ENCODE measurements at regions not wholly inside any gene's neighbourhood (a gene's known extent, or its start where the extent isn't known, plus 50 kb on each side); places are given as distances from the start of the nearest gene placed in this dataset.
"Not testable (repeated sequence)": the region's sequence is repeated elsewhere in the genome, so short reads cannot be mapped to it uniquely, and the experiment has no call there.

DNA sequence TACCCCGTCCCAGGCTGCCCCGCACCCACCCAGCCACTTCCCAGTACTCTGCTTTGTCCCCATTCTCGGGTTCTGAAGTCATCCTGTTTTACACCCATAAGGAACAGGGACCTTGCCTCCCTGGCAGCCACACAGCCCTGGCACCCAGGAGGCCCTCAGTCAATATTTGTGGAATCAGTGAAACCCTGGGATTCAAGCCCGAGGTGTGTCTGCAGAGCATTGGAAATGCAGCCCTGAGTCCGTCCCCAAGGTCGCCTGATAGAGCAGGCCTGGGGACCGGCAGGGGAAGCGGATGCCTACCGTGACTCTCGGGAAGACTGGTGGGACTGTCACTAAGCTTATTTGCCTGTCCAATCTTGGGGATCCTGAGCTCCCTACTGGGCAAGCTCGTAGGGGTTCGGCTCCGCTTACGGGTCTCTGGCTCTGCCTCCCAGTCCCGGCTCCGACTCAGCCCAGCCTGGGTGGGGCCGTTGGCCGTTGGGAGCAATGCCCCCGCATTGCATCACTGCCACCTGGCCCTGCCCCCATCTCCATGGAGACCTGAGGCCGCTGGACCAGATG lies 64.4 kb upstream of the TAMM41 start:
- no peak for DNase-seq (ENCODE audit: low read depth in 1 of 2, low spot score in 2 of 2)
- H3K27ac ChIP-seq = no peak overlapping the region
- H3K4me3 ChIP-seq = no peak overlapping the region

DNA sequence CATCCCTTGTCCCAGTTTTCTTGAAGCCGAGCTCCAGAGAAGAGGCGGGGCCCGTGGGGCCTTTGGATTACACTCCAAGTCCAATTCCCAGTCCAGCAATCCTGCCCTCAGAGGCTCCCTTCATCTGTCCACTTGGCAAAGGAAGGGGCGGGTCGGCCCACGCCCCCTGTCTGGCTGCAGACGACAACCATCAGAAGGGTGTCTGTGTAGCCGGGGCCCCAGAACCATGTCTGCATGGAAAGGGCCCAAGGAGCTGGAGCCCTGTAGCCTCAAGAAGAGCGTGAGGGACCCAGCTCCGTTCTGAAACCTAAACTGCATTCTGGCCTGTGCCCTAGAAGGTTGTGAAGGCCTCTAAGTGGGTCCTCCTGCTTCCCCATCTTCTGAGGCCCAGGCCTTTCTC lies 65.2 kb upstream of the TAMM41 start:
- not testable (repeated sequence) for DNase-seq (ENCODE audit: low read depth in 1 of 2, low spot score in 2 of 2); H3K27me3 ChIP-seq (replicated peaks); H3K4me1 ChIP-seq (replicated peaks); H3K9me3 ChIP-seq (replicated peaks); H3K4me3 ChIP-seq; H3K27ac ChIP-seq; H3K36me3 ChIP-seq

More for the DNA sequence above, 64.4 kb upstream of the TAMM41 start:
- no peaks in the 10 kb centered on the region for H3K36me3 ChIP-seq
- no peaks in the 10 kb centered on the region for H3K27me3 ChIP-seq (replicated peaks)
- no peaks in the 10 kb centered on the region for H3K4me1 ChIP-seq (replicated peaks)
- no peaks in the 10 kb centered on the region for H3K9me3 ChIP-seq (replicated peaks)

DNA sequence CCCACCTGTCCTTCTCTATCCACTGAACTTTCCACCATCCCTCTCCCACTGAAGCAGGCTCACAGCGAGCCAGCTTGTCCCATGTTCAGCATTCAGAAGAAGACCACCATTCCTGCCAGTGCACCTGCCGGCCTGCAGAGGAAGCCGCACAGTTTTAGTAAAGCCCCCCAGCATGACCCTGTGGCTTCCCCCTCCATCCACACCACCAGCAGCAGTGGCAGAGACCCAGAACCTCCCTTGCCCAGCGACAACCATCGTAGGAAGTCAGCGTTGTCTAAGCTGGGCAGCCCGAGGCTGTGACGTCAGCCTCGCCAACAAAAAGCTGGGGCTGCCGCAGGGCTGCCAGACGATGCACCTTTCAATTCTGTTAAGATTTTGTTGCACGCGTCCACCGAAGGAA lies 66.6 kb upstream of the TAMM41 start:
- Histone ChIP-seq H3K4me1 (replicated peaks) (no peaks in the 10 kb centered on the region), H3K9me3 (replicated peaks) (no peaks in the 10 kb centered on the region), H3K36me3 (no peaks in the 10 kb centered on the region), H3K4me3 (no peak overlapping the region), H3K27me3 (replicated peaks) (no peaks in the 10 kb centered on the region), H3K27ac (no peak overlapping the region)
- no peak for DNase-seq (ENCODE audit: low read depth in 1 of 2, low spot score in 2 of 2)

DNA sequence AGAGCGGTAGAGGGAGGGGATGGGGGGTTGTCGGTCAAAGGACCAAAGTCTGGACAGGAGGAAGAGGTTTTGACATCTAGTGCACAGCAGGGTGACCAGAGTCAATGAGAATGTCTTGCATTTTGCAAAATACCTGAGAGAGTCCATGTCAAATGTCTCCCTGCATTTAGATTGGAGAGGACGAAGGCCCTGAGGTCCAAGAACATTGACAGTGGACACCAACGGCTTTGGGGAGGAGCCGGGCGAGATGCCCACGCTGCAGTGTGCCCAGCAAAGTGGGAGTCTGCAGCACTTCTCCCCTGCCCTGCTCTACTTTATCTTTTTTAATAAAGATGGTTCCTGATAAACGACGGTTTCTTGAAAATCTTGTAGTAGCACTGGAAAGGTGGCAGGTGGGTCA lies 67.4 kb upstream of the TAMM41 start:
- no peak for DNase-seq (ENCODE audit: low read depth in 1 of 2, low spot score in 2 of 2)
- Histone ChIP-seq H3K9me3 (replicated peaks) (no peaks in the 10 kb centered on the region), H3K4me1 (replicated peaks) (no peaks in the 10 kb centered on the region), H3K27ac (no peak overlapping the region), H3K27me3 (replicated peaks) (no peaks in the 10 kb centered on the region), H3K36me3 (no peaks in the 10 kb centered on the region), H3K4me3 (no peak overlapping the region)

DNA sequence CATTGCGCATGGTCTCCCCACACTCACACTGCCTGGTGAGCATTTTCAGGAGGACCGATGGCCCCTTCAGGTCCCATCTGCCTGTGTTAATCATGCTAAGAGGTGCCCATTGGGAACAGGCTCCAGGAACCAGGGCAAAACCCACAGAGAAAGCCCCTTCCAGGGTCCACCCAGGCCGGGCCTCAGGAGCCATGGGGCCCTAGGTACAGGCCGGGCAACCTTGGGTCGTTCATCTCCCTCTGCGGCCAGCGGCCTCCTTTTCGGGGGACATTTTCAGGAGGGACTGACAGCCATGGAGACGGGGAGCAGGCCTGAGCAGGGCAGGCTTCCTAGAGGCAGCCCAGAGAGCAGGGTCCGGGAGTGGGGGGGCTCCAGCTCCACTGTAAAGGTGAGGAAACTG lies 68.0 kb upstream of the TAMM41 start:
- H3K27me3 ChIP-seq (replicated peaks) = no peaks in the 10 kb centered on the region
- DNase-seq (ENCODE audit: low read depth in 1 of 2, low spot score in 2 of 2) = no peak
- no peaks in the 10 kb centered on the region for H3K36me3 ChIP-seq
- H3K9me3 ChIP-seq (replicated peaks) = no peaks in the 10 kb centered on the region
- H3K27ac ChIP-seq = no peak overlapping the region
- H3K4me1 ChIP-seq (replicated peaks) = no peaks in the 10 kb centered on the region
- no peak overlapping the region for H3K4me3 ChIP-seq

DNA sequence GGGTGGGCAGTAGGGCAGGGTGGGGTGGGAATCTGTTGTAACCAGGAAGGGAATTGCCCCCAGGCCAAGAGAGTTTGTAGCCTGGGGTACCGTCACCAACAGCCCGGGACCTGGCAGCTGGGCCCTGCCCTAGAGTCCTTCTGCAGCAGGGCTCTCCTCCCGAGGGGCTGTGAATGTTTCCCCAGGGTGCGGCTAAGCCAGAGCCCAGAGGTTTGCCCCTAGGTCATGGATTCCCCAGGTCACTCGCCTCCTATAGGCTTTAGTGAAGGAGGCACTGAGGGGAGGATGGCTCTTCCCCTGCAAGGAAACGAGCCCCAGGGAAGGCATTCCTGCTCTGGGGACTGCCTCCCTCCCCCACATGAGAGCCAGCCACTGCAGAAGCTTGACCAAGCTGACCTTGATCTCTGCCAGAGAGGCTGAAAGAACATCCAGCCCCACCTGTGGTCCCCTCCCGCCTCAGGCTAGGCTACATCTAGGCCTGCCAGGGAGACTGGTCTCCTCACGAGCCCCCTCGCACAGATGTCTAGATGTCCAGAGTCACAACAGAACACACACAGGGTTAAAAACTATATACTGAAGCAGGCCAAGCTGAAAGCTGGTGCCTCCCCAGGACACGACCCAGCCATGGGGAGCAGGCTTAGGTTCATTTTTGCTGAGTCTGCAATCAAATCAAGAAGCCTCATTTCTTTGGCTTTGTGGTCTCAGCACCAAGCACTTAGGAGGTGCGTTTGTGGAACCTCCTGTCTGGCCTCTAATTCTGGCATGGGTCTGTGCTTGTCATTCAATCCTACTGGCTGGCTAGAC lies 69.1 kb upstream of the TAMM41 start:
- H3K4me1 ChIP-seq (replicated peaks) = no peaks in the 10 kb centered on the region
- DNase-seq (ENCODE audit: low read depth in 1 of 2, low spot score in 2 of 2) = no peak
- no peaks in the 10 kb centered on the region for H3K36me3 ChIP-seq
- H3K27ac ChIP-seq = no peak overlapping the region
- H3K4me3 ChIP-seq = no peak overlapping the region
- H3K9me3 ChIP-seq (replicated peaks) = no peaks in the 10 kb centered on the region
- no peaks in the 10 kb centered on the region; the same call in 1 of the 2 replicates for H3K27me3 ChIP-seq (replicated peaks)

DNA sequence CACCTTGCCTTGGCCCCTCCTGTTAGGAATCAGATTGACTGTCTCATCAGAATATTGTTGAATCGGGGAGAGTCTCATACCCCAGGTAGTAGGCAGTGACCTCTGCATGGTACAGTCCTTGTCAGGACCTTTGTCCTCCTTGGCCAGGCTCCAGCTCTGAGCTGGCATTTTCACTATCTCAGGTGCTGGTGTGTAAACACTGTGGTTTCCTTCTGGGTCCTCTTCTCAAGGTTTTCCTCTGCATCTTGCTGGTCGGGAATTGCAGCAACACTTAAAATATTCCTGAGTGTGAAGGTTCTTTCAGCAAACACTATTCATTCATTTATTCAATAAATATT lies 69.7 kb upstream of the TAMM41 start:
- not testable (repeated sequence) for H3K27me3 ChIP-seq (replicated peaks)

DNA sequence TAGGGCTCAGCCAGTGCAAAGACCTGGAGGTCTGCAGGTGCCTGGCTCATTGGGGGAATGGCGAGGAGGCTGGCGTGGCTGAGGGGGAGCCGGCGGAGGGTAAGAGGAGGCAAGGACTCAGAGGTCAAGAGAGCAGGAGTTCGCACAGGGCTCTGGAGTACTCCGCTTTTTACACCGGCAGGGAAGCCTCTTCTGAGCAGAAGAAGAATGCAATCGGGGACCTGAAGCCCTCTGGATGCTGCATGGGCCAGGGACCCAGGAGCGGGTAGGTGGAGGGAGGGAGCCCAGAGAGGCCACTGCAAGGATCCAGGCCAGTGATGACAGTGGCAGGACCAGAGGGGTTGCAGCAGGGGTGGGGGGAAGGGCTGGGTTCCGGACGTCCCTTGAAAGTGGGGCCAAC lies 70.4 kb upstream of the TAMM41 start:
- DNase-seq (ENCODE audit: low read depth in 1 of 2, low spot score in 2 of 2) = no peak
- Histone ChIP-seq H3K36me3 (no peaks in the 10 kb centered on the region), H3K27me3 (replicated peaks) (no peaks in the 10 kb centered on the region; the same call in none of the 2 replicates), H3K27ac (no peak overlapping the region), H3K4me1 (replicated peaks) (no peaks in the 10 kb centered on the region), H3K9me3 (replicated peaks) (no peaks in the 10 kb centered on the region), H3K4me3 (no peak overlapping the region)

More for the DNA sequence above, 69.7 kb upstream of the TAMM41 start:
- DNase-seq (ENCODE audit: low read depth in 1 of 2, low spot score in 2 of 2); H3K27ac ChIP-seq; H3K36me3 ChIP-seq; H3K4me1 ChIP-seq (replicated peaks); H3K4me3 ChIP-seq; H3K9me3 ChIP-seq (replicated peaks): not testable (repeated sequence)

DNA sequence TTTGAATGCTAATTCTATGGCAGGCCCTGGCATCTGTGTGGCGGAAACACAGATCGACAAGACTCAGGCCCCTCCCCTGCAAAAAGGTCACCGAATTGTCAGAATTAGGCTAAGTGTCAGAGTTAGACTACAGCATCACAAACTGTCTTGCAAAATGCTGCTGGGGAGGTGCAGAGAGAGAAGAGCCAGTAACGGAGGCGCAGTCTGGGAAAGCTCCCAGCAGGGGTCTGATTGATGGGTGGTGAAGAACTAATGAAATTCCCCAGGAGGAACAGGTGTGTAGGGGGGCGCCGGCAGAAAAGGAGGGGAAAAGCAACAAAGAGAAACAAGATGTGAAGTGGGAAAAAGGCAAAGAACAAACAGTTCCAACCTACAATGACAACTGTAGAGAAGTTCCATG lies 72.7 kb upstream of the TAMM41 start:
- Histone ChIP-seq H3K36me3 (no peaks in the 10 kb centered on the region), H3K4me1 (replicated peaks) (no peaks in the 10 kb centered on the region), H3K27me3 (replicated peaks) (peaks cover 9% of the 10 kb centered on the region), H3K4me3 (no peak overlapping the region), H3K9me3 (replicated peaks) (no peaks in the 10 kb centered on the region), H3K27ac (no peak overlapping the region)
- no peak for DNase-seq (ENCODE audit: low read depth in 1 of 2, low spot score in 2 of 2)

DNA sequence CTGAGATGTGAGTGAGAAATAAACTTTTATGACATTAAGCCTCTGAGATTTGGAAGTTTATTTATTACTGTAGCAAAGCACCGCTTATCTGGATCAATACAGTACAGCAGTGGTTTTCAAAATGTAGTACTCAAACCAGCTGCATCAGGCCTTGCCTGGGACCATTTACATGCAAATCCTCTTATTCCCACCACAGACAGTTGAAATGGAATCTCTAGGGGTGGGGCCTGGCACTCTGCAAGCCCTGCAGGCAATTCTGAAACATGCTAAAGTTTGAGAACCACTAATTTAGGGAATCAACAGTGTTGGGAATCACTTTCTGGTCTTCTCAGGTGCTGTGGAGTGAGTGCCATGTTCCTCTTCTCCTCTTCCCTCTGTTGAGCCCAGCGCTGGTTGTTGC lies 77.8 kb upstream of the TAMM41 start:
- H3K9me3 ChIP-seq (replicated peaks) = no peaks in the 10 kb centered on the region
- no peak overlapping the region for H3K27ac ChIP-seq
- no peak overlapping the region for H3K4me3 ChIP-seq
- no peaks in the 10 kb centered on the region for H3K36me3 ChIP-seq
- peaks cover 9% of the 10 kb centered on the region for H3K27me3 ChIP-seq (replicated peaks)
- no peaks in the 10 kb centered on the region for H3K4me1 ChIP-seq (replicated peaks)
- DNase-seq (ENCODE audit: low read depth in 1 of 2, low spot score in 2 of 2) = no peak

DNA sequence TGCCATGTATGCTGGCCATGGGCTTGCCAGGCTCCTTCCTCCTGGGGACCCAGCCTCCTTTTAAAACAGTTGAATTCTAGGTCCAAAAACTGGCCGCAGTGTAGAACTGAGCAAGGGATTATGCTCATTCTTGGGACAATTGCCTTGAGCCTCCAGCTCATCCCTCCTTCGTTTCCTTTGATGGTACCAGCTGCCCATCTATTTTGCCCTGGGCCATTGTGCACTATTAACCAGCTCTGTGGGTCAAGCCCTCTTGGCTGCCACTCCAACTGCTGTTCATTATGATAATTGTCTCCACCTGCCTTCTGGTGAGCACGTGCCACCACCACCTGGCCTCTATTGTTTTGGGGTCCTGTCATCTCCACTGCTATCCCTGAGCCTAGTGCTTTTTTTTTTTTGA lies 75.8 kb upstream of the SYN2 start:
- no peak overlapping the region for H3K27ac ChIP-seq
- no peaks in the 10 kb centered on the region for H3K9me3 ChIP-seq (replicated peaks)
- H3K27me3 ChIP-seq (replicated peaks) = peaks cover 5% of the 10 kb centered on the region; the same call in 1 of the 2 replicates
- H3K4me1 ChIP-seq (replicated peaks) = no peaks in the 10 kb centered on the region
- DNase-seq (ENCODE audit: low read depth in 1 of 2, low spot score in 2 of 2) = no peak
- H3K4me3 ChIP-seq = no peak overlapping the region
- no peaks in the 10 kb centered on the region for H3K36me3 ChIP-seq

DNA sequence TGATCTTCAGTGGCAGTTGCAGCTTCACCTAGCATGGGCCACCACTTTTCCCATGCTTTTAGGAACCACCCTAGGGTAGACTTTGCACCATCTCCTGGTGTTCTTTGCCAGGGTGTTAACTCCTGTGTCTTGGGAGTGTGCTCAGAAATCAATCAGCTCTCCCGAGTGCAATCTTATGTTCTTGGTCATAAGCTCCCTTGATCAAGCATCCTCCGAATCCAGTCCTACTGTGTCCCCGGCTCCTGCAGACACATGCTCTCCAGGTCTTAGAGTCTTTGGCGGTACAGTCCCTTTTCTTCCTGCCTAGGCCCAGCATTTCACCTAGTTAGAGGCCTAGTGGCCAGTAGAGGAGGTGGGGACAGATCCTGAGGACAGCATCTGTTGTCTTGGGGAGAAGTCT lies 74.7 kb upstream of the SYN2 start:
- DNase-seq (ENCODE audit: low read depth in 1 of 2, low spot score in 2 of 2) = no peak
- H3K27ac ChIP-seq = no peak overlapping the region
- no peaks in the 10 kb centered on the region for H3K4me1 ChIP-seq (replicated peaks)
- H3K36me3 ChIP-seq = no peaks in the 10 kb centered on the region
- H3K4me3 ChIP-seq = no peak overlapping the region
- no peaks in the 10 kb centered on the region for H3K9me3 ChIP-seq (replicated peaks)
- no peaks in the 10 kb centered on the region; the same call in 1 of the 2 replicates for H3K27me3 ChIP-seq (replicated peaks)

DNA sequence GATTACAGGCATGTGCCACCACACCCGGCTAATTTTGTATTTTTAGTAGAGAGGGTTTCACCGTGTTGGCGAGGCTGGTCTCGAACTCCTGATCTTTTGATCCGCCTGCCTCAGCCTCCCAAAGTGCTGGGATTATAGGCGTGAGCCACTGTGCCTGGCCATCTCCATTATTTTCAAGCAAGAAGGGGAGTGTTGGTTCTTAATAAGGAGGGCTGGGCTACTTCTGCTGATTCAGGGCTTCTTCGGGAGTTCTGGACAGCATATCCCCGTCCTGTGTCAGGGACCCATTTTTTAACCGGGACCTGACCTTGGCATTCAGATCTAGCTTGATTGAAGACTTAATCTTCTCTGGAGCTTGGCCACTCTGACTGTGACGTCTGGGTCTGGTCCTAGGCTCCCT lies 74.1 kb upstream of the SYN2 start:
- Histone ChIP-seq H3K9me3 (replicated peaks) (no peaks in the 10 kb centered on the region), H3K36me3 (no peaks in the 10 kb centered on the region), H3K27ac (no peak overlapping the region), H3K4me3 (no peak overlapping the region), H3K27me3 (replicated peaks) (no peaks in the 10 kb centered on the region; the same call in 1 of the 2 replicates), H3K4me1 (replicated peaks) (no peaks in the 10 kb centered on the region)
- DNase-seq (ENCODE audit: low read depth in 1 of 2, low spot score in 2 of 2) = no peak

DNA sequence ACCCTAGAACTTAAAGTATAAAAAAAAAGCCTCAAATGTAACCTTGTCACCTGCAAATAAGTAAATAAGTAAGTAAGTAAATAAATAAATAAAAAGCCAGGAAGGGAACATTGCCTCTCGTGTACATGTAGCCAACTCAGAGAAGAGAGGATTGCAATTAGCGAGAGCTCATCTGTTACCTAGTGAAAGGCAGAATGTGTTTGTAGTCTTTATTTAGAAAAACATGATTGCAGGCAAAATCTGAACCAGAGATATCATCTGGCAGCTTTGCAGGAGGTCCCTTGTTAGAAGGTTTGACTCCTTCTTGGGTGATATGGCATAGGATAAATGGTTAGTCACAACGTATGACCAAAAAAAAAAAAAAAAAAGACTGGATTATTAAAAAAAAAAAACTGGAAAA lies 71.6 kb upstream of the SYN2 start:
- no peaks in the 10 kb centered on the region for H3K36me3 ChIP-seq
- H3K27me3 ChIP-seq (replicated peaks) = no peaks in the 10 kb centered on the region
- H3K9me3 ChIP-seq (replicated peaks) = no peaks in the 10 kb centered on the region
- H3K4me1 ChIP-seq (replicated peaks) = no peaks in the 10 kb centered on the region
- H3K27ac ChIP-seq = no peak overlapping the region
- H3K4me3 ChIP-seq = no peak overlapping the region
- no peak for DNase-seq (ENCODE audit: low read depth in 1 of 2, low spot score in 2 of 2)

DNA sequence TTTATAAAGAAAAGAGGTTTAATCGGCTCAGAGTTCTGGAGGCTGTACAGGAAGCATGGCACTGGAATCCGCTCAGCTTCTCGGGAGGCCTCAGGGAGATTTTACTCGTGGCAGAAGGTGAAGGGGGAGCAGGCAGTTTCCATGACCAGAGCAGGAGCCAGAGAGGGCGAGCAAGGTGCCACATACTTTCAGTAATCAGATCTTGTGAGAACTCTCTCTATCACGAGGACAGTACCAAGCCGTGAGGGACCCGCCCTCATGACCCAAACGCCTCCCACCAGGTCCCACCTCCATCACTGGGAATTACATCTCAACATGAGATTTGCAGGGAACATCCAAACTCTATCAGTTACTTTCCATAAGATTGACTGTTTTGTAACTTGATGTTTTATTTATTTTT lies 70.7 kb upstream of the SYN2 start:
- Histone ChIP-seq H3K27ac (no peak overlapping the region), H3K4me3 (no peak overlapping the region), H3K27me3 (replicated peaks) (no peaks in the 10 kb centered on the region), H3K36me3 (no peaks in the 10 kb centered on the region), H3K9me3 (replicated peaks) (no peaks in the 10 kb centered on the region), H3K4me1 (replicated peaks) (no peaks in the 10 kb centered on the region)
- no peak for DNase-seq (ENCODE audit: low read depth in 1 of 2, low spot score in 2 of 2)
